ENCODE measurements at regions not wholly inside any gene's neighbourhood (a gene's known extent, or its start where the extent isn't known, plus 50 kb on each side); places are given as distances from the start of the nearest gene placed in this dataset.
A peak's percentile ranks its signal among the peaks of the same experiment; 100 is the strongest.
"Not testable (repeated sequence)": the region's sequence is repeated elsewhere in the genome, so short reads cannot be mapped to it uniquely, and the experiment has no call there.

DNA sequence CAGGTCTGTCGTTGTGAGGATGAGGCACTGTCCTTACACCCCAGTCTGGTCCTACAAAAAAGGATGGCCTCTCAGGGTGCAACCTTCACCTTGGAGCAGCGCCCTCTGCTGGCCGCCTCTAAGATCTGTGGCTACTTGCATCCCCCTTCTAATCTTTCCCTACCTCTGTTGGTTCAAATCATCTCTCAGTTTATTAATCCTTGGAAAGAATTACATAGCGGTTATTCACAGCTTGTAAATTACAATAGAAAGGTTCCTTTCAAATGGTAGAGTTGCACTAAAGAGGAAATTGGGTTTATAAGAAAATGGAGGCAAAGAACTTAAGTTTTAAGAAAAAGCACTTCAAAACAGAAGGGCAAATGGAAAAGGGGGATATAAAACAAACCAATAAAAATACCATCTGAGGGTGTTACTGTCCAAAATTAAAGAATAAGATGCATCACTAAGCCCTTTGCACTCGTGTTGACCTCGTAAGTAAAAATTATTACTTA is 102.0 kb upstream of the PLEKHM1 start:
- not testable (repeated sequence) for H3K9me3 ChIP-seq, H3K4me3 ChIP-seq, H3K36me3 ChIP-seq, H3K4me1 ChIP-seq, H3K27me3 ChIP-seq, H3K27ac ChIP-seq
- ATAC-seq (ENCODE audit: low FRiP score in 2 of 2) = peak; percentile 85 to 93
- TF ChIP-seq, protein P1, sequence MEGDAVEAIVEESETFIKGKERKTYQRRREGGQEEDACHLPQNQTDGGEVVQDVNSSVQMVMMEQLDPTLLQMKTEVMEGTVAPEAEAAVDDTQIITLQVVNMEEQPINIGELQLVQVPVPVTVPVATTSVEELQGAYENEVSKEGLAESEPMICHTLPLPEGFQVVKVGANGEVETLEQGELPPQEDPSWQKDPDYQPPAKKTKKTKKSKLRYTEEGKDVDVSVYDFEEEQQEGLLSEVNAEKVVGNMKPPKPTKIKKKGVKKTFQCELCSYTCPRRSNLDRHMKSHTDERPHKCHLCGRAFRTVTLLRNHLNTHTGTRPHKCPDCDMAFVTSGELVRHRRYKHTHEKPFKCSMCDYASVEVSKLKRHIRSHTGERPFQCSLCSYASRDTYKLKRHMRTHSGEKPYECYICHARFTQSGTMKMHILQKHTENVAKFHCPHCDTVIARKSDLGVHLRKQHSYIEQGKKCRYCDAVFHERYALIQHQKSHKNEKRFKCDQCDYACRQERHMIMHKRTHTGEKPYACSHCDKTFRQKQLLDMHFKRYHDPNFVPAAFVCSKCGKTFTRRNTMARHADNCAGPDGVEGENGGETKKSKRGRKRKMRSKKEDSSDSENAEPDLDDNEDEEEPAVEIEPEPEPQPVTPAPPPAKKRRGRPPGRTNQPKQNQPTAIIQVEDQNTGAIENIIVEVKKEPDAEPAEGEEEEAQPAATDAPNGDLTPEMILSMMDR (IDR thresholded peaks at IDR 0.05) = peak; percentile 61 to 78 (median 73)
- DNase-seq = peak in 1 of 2 donors; percentile 80
- 9 to 12% methylated on average over 5 to 6 of the region's 6 CpGs for WGBS, 2 donors

DNA sequence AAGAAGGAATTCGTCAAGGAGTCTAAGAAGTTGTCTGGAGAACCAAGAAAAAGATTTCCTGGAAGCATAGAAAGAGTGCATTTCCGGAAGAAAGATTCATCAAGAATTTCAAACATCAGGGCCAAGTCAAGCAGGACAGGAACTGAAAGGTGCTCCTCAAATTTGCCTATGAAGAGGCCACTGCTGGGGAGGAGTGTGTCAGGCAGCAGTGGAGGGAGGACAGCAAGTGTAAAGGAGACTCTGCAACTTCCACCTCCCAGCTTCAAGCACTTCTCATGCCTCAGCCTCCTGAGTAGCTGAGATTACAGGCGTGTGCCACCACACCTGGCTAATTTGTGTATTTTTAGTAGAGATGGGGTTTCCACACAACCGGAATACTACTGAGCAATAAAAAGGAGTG is 105.8 kb upstream of the PLEKHM1 start:
- not testable (repeated sequence) for H3K9me3 ChIP-seq; H3K27ac ChIP-seq; ATAC-seq (ENCODE audit: low FRiP score in 2 of 2); H3K27me3 ChIP-seq; H3K4me3 ChIP-seq; H3K36me3 ChIP-seq; H3K4me1 ChIP-seq; DNase-seq
- WGBS, 2 donors = 59 to 79% methylated on average over 3 to 4 of the region's 4 CpGs

DNA sequence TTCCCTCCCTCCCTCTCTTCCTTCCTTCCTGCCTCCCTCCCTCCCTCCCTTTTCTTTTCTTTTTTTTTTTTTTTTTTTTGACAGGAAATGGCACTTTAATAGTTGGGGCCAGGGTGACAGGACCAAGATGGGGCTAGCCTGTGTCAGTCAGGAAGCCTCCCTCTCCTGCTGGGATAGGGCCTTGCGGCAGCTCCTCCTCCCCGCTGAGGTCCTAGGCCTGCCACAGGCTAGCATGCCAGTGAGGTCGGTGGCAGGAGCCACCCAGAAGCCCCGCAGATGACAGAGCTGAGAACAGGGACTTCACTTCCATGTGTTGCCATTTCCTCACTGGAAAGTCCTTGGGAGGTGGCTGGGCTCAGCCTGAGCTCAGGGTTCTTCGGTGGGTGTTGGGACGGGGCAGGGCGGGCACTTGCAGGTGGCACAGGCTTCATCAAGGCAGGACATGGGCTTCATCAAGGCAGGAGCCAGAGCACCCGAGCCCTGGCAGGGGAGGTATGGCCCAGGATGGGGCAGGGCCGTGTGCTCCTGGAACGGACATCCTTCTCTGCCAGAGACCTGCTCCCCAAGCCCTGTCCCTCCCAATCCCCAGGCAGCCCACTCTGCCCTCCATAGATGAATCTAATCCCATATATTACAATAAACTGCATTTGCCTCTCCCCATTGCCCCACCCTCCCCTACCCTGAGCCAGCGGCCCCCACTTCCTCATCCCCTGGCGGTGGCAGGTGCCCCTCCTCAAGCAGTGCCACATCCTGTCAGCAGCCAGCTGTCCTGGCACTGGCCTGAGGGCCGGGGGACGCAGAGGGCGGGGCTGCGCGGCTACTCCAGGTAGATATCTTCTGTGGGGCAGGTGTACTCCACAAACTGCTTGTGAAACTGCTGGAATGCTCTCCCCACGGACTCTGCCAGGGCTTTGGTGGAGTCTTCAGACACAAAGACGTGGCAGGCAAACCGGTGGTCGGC is 109.8 kb upstream of the PLEKHM1 start:
- not testable (repeated sequence) for H3K27ac ChIP-seq, H3K36me3 ChIP-seq, H3K9me3 ChIP-seq, H3K27me3 ChIP-seq, H3K4me3 ChIP-seq, H3K4me1 ChIP-seq
- WGBS, 2 donors = 40 to 49% methylated on average over 1 to 7 of the region's 21 CpGs
- peak in 1 of 2 donors; percentile 56 for DNase-seq
- peak; percentile 14 to 75 for ATAC-seq (ENCODE audit: low FRiP score in 2 of 2)

DNA sequence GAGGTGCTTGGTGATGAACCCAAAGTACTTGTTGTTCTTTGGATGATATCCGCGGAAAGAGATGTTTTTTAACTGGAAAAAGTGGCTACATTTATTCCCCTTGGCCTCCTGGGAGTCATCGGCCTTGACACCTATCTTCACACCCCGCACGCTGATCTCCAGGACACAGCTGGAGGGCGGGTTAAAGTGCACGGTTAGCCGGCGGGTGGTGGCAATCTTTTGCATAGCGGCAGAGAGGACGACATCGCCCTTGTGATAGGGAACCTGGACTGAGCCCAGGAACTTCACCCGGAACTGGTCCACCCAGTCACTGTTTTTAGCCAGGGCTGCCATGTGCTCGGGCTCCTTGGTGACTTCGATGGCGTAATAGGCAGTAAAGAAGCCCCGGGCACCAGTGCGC is 110.5 kb upstream of the PLEKHM1 start:
- not testable (repeated sequence) for H3K4me3 ChIP-seq; H3K27me3 ChIP-seq; H3K9me3 ChIP-seq; H3K4me1 ChIP-seq; ATAC-seq (ENCODE audit: low FRiP score in 2 of 2); H3K36me3 ChIP-seq; H3K27ac ChIP-seq; DNase-seq
- WGBS, 2 donors = 92% methylated on average over 8 of the region's 18 CpGs; no CpG with 5 or more reads in 1 of the 2 donors

DNA sequence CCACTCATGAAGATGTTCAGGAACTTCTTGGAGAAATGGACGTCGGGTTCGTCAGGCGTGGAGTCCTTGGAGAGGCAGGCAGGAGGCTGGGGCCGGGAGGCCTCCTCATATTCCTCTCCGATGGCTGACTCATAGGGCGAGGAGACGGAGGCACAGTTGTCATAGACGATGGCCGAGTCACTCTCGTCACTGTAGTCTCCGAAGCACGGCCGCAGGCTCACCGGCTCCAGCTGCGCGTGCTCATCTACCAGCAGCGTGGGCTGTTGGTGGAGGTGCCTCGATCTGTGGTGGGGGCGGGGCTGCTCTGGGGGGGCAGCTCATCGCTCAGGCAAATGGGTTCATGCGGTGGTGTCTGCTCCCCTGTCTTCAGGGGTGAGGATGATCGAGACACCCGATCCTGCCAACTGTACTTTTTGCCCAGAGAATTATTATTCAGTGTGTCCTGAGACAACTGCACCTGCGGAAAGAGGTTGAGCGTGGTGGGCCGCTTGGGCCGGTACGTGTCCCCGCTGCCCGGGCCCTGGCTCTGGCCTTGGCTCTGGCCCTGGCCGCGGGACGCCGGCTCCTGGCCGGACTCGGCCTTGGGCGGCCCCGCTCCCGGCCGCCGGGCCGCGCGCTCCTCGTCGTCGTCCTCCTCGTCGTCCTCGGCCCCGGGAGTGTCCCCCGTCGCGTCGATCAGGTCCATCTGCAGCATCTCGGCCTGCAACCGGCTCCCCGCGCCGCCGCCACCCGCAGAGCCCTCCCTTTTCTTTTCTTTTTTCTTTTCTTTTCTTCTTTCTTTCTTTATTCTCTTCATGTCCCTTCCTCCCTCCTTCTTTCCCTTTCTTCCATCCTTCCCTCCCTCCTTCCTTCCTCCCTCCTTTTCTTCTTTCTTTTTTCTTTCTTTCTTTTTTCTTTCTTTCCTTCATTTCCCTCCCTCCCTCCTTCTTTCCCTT is 111.4 kb upstream of the PLEKHM1 start:
- DNase-seq (peak in 1 of 2 donors; percentile 58), ATAC-seq (ENCODE audit: low FRiP score in 2 of 2) (peak in 1 of 2 donors; percentile 49)
- H3K27ac ChIP-seq, H3K4me3 ChIP-seq, H3K4me1 ChIP-seq, H3K36me3 ChIP-seq, H3K27me3 ChIP-seq, H3K9me3 ChIP-seq: not testable (repeated sequence)
- 90 to 94% methylated on average over 12 to 15 of the region's 63 CpGs for WGBS, 2 donors

DNA sequence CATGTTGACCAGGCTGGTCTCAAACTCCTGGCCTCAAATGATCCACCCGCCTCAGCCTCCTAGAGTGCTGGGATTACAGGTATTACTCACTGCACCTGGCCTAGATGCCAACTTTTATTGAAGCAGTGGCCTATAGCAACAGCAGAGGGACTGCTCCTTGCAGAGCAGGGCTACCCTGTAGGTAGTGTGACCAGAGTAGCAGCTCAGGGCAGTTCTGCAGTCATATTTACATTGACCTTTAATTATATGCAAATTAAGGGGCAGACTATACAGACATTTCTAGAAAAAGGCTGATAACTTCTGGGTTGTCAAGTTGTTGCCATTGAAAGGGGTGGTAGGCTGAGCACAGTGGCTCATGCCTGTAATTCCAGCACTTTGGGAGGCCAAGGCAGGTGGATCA is 115.2 kb upstream of the PLEKHM1 start:
- H3K27me3 ChIP-seq; H3K4me3 ChIP-seq; DNase-seq; H3K4me1 ChIP-seq; ATAC-seq (ENCODE audit: low FRiP score in 2 of 2); H3K9me3 ChIP-seq; H3K27ac ChIP-seq; H3K36me3 ChIP-seq: not testable (repeated sequence)
- WGBS, 2 donors = 100% methylated on average over 1 of the region's 1 CpG; no CpG with 5 or more reads in 1 of the 2 donors

DNA sequence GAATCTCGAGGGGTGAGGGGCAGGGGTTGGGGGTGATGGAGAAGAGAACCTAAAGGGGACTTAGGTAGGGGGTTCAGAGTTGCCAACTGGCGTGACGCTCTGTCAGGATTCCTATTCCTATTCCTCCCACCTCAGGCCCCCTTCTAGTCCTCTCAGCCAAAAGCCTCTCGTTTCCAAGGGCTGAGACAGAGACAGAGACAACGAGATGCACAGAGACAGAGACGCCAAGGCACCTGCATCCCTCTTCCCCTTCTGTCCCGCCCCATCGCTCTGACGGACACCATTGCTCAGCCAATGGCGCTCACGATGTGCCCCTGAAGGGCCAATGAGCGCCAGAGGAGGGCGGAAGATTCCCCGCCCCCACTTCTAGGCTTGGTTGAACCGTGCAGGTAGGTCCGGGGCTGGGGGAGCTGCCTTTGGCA is 129.5 kb upstream of the PLEKHM1 start:
- peak; percentile 98 to 100 for ATAC-seq (ENCODE audit: low FRiP score in 2 of 2)
- peak overlapping the region in 1 of 4 donors; percentile 77 for H3K27ac ChIP-seq
- peak; percentile 82 to 90 for DNase-seq
- H3K4me1 ChIP-seq, H3K27me3 ChIP-seq, H3K9me3 ChIP-seq, H3K36me3 ChIP-seq: not testable (repeated sequence)
- 1 to 5% methylated on average over 9 of the region's 16 CpGs for WGBS, 2 donors
- H3K4me3 ChIP-seq = peak overlapping the region; percentile 32 to 94 (median 72)
- peak in 1 of 2 donors; percentile 16 for TF ChIP-seq POLR2AphosphoS5 (IDR thresholded peaks at IDR 0.05)

DNA sequence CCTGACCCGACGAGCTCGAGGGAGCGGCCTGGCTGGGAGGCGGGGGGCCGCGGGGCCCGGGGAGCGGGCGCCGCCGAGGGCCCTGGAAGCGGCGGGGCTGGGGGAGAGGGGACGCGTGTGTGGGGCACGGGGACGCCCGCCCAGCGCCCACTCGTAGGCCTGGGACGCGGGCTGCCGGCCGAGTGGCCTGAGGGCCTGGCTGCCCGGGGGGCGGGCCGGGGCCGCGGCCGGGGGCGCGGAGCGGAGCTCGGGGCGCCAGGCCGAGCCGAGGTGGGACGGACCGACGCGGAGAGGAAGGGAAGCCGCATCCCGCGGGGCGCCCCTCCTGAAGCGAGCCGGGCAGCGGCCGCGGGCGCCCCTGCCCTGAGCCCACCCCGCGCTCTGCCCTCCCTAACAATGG is 129.9 kb upstream of the PLEKHM1 start:
- not testable (repeated sequence) for H3K36me3 ChIP-seq, H3K27me3 ChIP-seq, H3K9me3 ChIP-seq, H3K4me1 ChIP-seq
- DNase-seq (peak in 1 of 2 donors; percentile 88), ATAC-seq (ENCODE audit: low FRiP score in 2 of 2) (peak in 1 of 2 donors; percentile 73)
- WGBS, 2 donors = no CpG with 5 or more reads among the region's 54 CpGs
- H3K27ac ChIP-seq = peak overlapping the region in 1 of 4 donors; percentile 77
- H3K4me3 ChIP-seq = peak overlapping the region; percentile 32 to 94 (median 72)

DNA sequence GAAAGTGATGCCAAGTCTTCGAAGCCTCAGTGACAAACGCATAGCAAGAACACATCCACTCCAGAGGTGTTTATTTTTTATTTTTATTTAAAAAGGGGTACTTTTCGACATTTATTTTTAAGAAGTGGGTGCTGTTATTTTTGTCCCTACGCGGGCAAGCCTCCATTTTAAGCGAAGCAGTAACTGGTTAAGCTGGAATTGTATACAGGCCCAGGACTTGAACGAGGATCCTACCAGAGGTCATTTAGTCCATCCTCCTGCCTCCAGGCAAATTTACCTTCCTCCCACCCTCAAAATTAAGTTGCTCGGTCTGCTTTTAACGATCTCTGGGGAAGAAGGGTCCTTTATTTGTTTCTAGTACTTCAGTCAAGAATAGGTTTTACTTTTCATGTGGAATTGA is 130.6 kb upstream of the PLEKHM1 start:
- ATAC-seq (ENCODE audit: low FRiP score in 2 of 2); H3K9me3 ChIP-seq; H3K4me1 ChIP-seq; DNase-seq; H3K36me3 ChIP-seq; H3K27ac ChIP-seq; H3K27me3 ChIP-seq: not testable (repeated sequence)
- peak overlapping the region in 2 of 4 donors; percentile 20 to 78 for H3K4me3 ChIP-seq
- WGBS, 2 donors = 19 to 70% methylated on average over 2 to 7 of the region's 9 CpGs

DNA sequence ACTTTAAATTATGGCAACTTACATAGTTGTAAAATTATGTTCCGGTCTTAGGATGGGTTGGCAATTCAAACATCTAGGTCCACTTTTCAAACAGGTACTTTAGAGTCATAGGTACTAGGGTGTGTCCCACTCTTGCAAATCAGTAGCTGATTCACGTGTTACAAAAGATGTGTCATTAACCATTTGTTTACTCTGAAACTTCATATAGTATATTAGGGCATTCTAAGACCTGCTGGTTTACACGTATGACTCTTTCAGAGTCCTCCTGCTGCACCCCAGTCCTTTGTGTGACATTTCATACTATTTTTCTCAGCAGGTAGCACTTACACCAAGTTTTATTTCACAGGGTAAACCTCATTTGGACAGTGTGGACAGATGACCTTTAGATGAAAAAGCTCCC is 131.8 kb upstream of the PLEKHM1 start:
- not testable (repeated sequence) for DNase-seq; H3K36me3 ChIP-seq; H3K9me3 ChIP-seq; H3K27ac ChIP-seq; ATAC-seq (ENCODE audit: low FRiP score in 2 of 2); H3K27me3 ChIP-seq; H3K4me3 ChIP-seq; H3K4me1 ChIP-seq
- WGBS, 2 donors = 64 to 70% methylated on average over 2 to 3 of the region's 3 CpGs

All from upper lobe of left lung (tissue), 6 donors.